ENCODE measurements at regions not wholly inside any gene's neighbourhood (a gene's known extent, or its start where the extent isn't known, plus 50 kb on each side); places are given as distances from the start of the nearest gene placed in this dataset.
"Not testable (repeated sequence)": the region's sequence is repeated elsewhere in the genome, so short reads cannot be mapped to it uniquely, and the experiment has no call there.

DNA sequence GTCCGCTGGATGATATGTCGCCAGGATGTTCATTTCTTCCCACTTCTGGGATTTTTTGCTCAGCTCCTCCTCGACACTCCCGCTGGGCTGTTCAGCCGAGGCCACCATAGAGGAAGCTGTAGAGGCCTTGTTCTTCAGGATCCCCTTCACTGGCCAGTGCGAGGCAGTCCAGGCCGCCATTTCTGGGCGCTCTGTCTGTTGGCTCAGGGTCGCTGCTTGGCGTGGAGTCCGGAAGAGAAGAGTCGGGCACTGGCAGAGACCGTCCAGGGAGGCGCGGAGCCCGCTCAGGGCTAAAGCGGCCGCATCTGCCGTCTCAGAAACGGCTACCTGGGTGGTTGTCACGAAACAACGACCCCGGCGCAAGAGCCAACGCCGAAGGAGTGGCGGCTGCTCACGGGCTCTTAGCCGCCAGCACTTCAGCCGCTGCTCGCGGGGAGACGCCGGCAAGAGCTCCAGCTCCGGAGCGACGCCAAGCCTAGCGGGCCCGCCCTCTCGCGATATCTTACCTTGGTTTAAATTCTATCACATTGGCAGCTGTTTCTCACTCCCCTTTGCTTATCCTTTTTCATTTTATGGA is 2395.9 kb upstream of the PCDH20 start:
- not testable (repeated sequence) for H3K4me1 ChIP-seq (ENCODE audit: insufficient read depth); H3K27me3 Mint-ChIP-seq (ENCODE audit: insufficient read depth, low read depth, poor library complexity); H3K27ac ChIP-seq (ENCODE audit: low read depth); H3K27me3 ChIP-seq (ENCODE audit: insufficient read depth); H3K9me3 Mint-ChIP-seq; H4K20me1 ChIP-seq (replicated peaks; ENCODE audit: insufficient read depth); H2AFZ ChIP-seq; H3K36me3 Mint-ChIP-seq (ENCODE audit: low read depth); H3K4me3 Mint-ChIP-seq; H3F3A ChIP-seq (replicated peaks; ENCODE audit: low read depth); H3K27ac Mint-ChIP-seq; H3K79me2 ChIP-seq (replicated peaks; ENCODE audit: insufficient read depth); H3K4me1 Mint-ChIP-seq; ATAC-seq; H3K9me2 ChIP-seq (ENCODE audit: insufficient read depth); H3K4me2 ChIP-seq; H3K4me3 ChIP-seq; DNase-seq (ENCODE audit: low spot score); H3K36me3 ChIP-seq (ENCODE audit: insufficient read depth)

DNA sequence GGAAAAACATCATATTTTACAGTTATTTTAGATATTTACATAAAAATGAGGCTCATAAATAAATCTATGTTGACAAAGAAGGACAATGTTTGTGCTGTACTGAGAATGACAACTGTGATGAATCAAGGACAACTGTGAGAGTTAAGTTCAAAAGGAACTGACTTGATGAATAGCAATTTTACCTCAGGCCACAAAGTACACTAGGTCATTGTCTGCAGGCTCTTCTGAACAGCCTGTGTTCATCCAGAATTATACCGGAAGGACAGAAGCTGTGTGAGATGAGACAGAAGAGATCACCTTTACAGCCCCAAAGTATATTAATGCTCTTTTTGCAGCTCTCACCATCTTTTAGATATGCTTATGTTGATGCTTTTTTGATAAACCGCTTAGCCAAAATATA is 2375.5 kb upstream of the PCDH20 start:
- H2AFZ ChIP-seq; H3K27ac Mint-ChIP-seq; H3K36me3 ChIP-seq (ENCODE audit: insufficient read depth); H3K9me3 Mint-ChIP-seq; H3K27me3 Mint-ChIP-seq (ENCODE audit: insufficient read depth, low read depth, poor library complexity); DNase-seq (ENCODE audit: low spot score); H3K9me2 ChIP-seq (ENCODE audit: insufficient read depth); H3K79me2 ChIP-seq (replicated peaks; ENCODE audit: insufficient read depth); H3K27me3 ChIP-seq (ENCODE audit: insufficient read depth); H3K4me3 Mint-ChIP-seq; ATAC-seq; H3K27ac ChIP-seq (ENCODE audit: low read depth); H3K4me1 Mint-ChIP-seq; H3K4me2 ChIP-seq; H4K20me1 ChIP-seq (replicated peaks; ENCODE audit: insufficient read depth); H3K36me3 Mint-ChIP-seq (ENCODE audit: low read depth); H3K4me3 ChIP-seq; H3F3A ChIP-seq (replicated peaks; ENCODE audit: low read depth); H3K4me1 ChIP-seq (ENCODE audit: insufficient read depth): not testable (repeated sequence)

DNA sequence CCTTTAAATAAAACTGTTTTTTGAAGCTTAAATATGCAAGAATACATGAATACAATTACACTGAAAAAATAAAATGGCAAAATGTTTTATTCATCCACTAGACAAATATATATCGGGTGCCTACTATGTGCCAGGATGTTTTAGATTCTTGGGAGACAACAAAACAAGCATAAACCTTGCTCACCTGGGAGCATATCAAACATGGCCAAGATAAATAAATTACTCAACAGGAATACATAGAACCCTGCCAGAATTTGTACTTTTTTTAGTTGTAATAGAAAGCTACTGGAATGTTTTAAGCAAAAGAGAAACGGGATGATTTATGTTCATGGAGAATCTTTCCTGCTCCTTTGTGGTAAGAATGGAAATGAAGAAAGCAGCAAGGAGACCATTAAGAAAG is 2358.5 kb upstream of the PCDH20 start:
- no peaks in the 10 kb centered on the region for H3K4me1 ChIP-seq (ENCODE audit: insufficient read depth)
- no peaks in the 10 kb centered on the region for H3K27me3 Mint-ChIP-seq (ENCODE audit: insufficient read depth, low read depth, poor library complexity)
- H3F3A ChIP-seq (replicated peaks; ENCODE audit: low read depth) = no peaks in the 10 kb centered on the region
- no peak overlapping the region for H3K4me3 Mint-ChIP-seq
- no peaks in the 10 kb centered on the region for H3K36me3 Mint-ChIP-seq (ENCODE audit: low read depth)
- no peaks in the 10 kb centered on the region for H3K9me2 ChIP-seq (ENCODE audit: insufficient read depth)
- no peak overlapping the region for H3K27ac Mint-ChIP-seq
- no peaks in the 10 kb centered on the region for H3K36me3 ChIP-seq (ENCODE audit: insufficient read depth)
- H3K4me3 ChIP-seq = no peak overlapping the region
- no peak for ATAC-seq
- no peaks in the 10 kb centered on the region for H3K27me3 ChIP-seq (ENCODE audit: insufficient read depth)
- H3K79me2 ChIP-seq (replicated peaks; ENCODE audit: insufficient read depth) = no peaks in the 10 kb centered on the region
- TF ChIP-seq ZNF114 (CRISPR knock-in tag; IDR thresholded peaks at IDR 0.05) = no peak
- TF ChIP-seq STAT1 (IDR thresholded peaks at IDR 0.05; ENCODE audit: unreplicated experiment) = no peak
- TF ChIP-seq JUNB (IDR thresholded peaks at IDR 0.05; ENCODE audit: unreplicated experiment) = no peak
- TF ChIP-seq CREB1 (CRISPR knock-in tag; IDR thresholded peaks at IDR 0.05; ENCODE audit: low read depth) = no peak
- TF ChIP-seq ZNF331 (CRISPR knock-in tag; IDR thresholded peaks at IDR 0.05; ENCODE audit: low read depth) = no peak
- no peak for TF ChIP-seq POLR2AphosphoS5 (IDR thresholded peaks at IDR 0.05; ENCODE audit: low read depth)
- TF ChIP-seq EZH2 (IDR thresholded peaks at IDR 0.05; ENCODE audit: low read depth, unreplicated experiment) = no peak
- TF ChIP-seq NANOG (IDR thresholded peaks at IDR 0.05; ENCODE audit: borderline replicate concordance) = no peak
- TF ChIP-seq EZH2phosphoT487 (IDR thresholded peaks at IDR 0.05; ENCODE audit: unreplicated experiment) = no peak
- no peaks in the 10 kb centered on the region for H4K20me1 ChIP-seq (replicated peaks; ENCODE audit: insufficient read depth)
- no peak overlapping the region for H3K27ac ChIP-seq (ENCODE audit: low read depth)
- H3K9me3 Mint-ChIP-seq = no peaks in the 10 kb centered on the region; the same call in 2 of the 3 replicates
- H3K4me1 Mint-ChIP-seq = no peaks in the 10 kb centered on the region
- DNase-seq (ENCODE audit: low spot score) = no peak
- H2AFZ ChIP-seq = no peak overlapping the region
- no peak overlapping the region for H3K4me2 ChIP-seq

All from GM23338 (cell line).